ENCODE measurements at regions not wholly inside any gene's neighbourhood (a gene's known extent, or its start where the extent isn't known, plus 50 kb on each side); places are given as distances from the start of the nearest gene placed in this dataset.
"Not testable (repeated sequence)": the region's sequence is repeated elsewhere in the genome, so short reads cannot be mapped to it uniquely, and the experiment has no call there.

DNA sequence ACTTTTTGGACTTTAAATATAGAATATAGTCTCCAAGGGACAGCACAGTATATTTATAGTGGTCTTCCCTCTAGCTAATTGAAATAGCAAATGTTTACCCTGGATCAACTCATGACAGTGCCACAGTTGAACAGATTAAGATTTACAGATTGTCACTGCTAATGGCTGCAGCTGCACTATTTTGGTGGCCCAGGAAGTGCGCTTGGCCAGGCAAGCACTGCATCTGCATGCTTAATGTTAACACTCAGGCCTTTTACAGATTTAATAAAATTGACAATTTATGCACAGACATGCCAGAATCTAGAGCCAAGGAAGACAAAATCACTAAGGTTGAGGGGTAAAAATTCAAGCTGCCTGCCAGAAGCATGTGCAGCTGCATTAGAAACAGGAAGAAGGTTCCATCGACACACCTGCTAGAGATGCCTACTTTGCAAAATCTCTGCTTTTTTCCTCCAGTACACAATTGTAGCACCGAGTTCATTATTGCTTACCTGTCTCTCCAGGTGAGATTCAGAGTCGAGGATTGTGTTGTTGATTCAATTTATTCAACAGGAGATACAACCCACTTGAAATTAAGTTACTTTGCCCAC, 1042.3 kb upstream of the NRXN1 start:
- no peak for DNase-seq

DNA sequence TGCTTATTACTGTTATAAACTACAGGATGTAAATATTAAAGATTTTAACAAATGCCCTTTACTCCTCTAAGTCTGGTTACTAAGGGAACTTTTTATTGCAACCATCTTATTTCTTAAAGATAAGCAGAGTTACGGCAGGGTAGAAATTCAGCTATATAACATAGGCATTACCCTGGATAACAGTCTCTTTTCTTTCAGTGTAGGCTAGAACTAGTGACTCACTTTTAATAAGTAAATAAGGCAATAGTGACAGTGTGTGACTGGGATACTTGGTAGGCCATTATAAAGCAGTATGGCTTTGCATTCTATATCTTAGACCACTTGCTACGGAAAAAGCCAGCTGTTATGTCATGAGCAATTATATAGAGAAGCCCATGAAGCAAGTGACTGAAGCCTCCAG, 1041.0 kb upstream of the NRXN1 start:
- DNase-seq, result no peak

DNA sequence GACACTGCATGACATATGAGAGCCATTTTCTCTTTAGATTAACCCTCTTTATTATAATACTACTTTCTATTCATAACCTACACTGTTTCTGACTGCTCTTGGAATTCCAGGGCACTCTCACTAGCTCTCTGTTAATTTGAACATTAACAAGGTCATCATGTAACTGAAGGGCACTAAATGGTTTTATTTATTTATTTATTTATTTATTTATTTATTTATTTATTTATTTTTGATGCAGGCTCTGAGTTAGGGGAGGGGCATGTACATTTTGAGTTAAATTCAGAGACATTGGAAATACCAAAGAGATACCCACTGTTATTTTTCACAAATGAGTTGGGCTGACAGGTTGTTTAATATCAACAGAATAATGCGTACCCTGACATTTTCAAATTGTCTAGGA, 1038.7 kb upstream of the NRXN1 start:
- DNase-seq, result no peak

DNA sequence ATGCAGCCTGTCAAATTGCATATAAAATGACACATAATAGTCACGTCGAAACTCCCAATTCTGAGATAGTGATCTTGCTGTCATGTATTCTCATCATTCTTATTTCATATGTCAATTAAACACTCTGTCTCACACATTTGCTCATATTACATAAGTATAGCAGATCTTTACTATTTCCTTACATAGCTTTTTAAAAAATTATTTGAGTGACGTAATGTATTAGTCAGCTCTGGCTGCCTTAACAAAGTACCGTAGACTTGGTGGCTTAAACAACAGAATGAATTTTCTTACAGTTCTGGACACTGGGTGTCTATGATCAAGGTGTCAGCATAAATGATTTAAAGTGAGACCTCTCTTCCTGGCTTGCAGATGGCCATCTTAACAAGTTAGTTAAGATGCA, 1032.3 kb upstream of the NRXN1 start:
- DNase-seq, result no peak

DNA sequence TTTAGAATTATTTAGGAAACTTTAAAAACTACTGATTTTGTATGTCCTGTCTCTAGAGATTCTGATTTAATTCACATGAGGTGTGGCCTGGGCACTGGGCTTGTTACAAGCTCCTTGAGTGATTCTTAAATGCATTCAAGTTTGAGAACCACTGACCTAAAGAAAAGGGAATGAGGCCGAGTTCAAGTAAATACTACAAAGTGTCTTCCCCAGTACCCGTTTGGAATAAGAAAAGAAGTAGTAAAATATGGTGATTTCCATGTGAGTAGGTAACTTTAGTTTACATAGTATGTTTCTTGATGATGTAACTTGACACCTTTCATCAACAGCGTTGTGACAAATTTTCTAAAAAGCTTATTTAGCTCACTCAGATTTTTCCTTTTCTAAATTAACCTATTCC, 1022.9 kb upstream of the NRXN1 start:
- DNase-seq, result no peak

DNA sequence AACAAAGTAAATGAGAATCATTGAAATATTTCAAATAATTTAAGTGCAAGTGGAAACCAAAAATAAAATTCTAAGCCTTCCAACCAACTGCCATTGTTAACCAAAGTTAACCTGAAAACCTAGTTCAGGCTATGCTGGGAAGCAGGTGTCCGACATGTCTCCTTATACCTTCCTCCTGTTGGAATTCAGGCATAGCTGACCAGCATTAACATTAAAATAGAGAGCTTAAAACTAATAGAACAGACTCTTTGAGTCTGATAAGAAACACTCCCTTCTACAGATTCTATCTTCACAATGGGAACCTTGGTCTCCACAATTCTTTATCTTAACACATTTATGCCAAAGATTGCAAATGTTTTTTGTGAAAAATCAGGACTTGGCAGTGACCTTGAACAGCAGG, 1004.9 kb upstream of the NRXN1 start:
- DNase-seq, result no peak

DNA sequence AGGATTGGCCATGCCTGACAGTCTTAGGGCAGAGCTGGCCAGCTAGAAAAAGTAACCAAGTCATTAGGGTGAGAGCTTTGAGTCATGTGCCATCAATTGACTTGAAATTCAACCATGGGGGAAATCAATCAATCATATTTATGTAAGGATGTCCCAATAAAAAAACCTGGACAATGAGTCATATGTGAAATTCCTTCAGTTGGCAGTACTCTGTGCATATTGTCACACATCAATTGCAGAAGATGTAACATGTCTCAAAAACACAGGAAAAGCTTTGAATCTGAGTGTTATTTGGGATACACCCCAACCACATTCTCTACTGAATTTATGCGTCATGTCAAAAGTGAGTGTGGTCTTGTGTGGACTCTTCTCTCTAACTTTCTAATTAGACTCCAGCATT, 1004.1 kb upstream of the NRXN1 start:
- DNase-seq, result no peak

DNA sequence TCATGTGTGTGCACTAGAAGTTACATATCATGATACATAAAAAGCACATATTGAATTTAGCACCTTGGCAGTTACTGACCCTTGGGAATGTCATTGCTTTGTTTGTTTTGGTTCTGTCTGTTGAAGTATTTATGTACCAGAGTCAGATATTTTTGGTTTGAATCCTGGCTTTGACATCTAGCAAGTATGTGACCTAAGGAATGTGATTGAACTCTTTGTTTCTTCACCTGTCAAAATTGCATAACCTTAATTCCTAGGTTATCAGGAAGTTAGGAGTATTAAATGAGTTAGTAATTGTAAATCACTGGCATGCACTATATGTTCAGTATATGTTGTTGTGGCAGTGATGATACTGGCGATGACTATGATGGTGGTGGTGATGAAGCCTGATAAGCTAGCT, 1003.5 kb upstream of the NRXN1 start:
- DNase-seq, result no peak

DNA sequence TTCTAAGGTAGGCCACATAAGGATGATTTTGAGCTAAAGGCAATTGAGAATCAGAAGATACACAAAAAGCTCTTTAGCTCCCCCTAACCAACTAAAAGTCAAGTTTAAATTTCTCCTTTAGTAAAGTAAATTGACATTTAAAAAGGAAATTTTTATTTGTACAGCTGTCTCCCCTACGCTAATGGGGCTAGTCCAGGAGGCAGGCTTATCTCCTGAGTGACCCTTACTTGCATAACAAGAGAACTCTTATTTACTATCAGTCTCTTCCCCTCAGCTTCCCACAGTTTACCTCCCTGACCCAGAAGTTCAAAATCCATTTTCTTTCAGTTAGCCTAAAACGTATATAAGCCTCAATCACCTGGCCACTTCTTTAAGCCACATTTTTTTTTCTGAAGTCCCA, 1002.8 kb upstream of the NRXN1 start:
- DNase-seq, result no peak

DNA sequence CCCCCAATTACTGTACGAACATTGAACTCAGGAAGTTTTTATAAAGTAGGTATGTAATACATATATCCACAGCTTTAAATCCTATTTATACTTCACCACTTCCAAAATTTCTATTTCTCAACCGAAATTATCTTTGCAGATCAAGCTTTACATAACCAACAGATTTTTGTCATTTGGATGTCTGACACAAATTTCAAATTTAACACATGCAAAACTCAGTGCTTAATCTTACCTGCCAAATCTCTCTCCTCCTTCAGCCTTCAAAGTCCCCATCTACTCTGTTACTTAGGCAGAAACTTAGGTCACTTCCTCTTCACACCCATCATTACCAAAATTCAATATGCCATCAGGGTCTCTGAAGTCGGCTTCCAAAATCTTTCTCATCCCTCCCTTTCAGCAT, 990.1 kb upstream of the NRXN1 start:
- no peak for DNase-seq

DNA sequence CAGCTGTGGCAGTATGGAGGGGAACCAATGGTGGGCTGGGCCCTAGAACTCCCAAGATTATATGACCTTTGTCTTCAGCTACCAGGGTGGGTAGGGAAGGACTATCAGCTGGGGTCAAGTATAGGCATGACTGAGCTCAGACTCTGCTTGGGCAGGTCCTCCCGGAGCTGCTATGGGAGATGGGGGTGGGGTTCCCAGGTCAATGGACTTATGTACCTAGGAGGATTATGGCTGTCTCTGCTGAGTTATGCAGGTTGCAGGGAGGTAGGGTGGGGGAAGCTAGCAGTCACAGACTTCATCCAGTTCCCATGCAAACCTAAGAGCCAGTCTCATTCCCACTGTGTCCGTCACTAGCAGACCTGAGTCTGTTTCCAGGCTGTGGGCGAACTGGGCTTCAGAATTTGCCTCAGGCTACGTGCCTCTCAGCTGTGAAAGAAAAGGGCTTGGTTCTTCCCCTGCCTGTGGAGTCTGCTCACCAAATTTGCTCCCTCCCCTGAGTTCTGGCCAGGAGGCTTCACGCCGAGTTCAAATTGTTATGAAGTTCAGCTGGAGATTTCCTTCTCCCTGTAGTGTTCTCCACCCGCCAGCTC, 985.8 kb upstream of the NRXN1 start:
- no peak for DNase-seq

DNA sequence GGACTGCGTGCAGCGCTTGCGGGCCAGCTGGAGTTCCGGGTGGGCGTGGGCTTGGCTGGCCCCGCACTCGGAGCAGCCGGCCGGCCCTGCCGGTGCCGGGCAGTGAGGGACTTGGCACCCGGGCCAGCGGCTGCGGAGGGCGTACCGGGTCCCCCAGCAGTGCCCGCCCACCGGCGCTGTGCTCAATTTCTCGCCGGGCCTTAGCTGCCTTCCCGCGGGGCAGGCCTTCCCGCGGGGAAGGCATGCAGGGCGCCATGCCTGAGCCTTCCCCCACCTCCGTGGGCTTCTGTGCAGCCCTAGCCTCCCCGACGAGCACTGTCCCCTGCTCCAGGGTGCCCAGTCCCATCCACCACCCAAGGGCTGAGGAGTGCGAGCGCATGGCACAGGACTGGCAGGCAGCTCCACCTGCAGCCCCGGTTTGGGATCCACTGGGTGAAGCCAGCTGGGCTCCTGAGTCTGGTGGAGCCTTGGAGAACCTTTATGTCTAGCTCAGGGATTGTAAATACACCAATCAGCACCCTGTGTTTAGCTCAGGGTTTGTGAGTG, 975.0 kb upstream of the NRXN1 start:
- DNase-seq, result not testable (repeated sequence)

DNA sequence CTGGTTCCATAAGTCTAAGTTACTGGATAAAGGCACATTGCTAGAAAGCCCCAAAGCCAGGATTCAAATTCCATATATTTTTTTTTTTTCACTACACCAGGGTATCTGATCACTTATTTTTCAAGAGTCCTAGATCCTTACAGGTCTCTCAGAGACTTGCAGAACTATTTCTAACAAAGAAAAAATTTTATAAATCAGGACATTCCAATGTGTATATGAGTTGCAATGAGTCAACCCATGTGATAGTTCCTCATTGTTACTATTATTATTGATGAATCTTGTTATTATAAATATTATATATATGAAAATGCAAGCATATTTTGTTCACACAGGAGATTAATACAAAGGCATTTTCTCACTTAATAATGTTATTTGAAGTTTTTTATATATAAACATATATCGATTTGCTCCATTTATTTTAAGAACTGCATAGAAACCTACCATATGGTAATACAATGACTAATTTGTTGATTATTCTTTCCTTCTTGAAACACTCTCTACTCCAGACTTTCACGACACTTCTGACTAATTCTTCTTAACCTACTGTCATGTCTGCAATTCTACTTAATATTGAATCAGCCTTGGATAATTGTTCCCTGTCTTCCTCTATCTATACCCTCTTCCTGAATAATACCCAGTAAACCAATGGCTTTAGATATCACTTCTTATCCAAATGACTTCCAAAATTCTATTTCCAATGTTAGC, 968.4 kb upstream of the NRXN1 start:
- DNase-seq, result no peak

DNA sequence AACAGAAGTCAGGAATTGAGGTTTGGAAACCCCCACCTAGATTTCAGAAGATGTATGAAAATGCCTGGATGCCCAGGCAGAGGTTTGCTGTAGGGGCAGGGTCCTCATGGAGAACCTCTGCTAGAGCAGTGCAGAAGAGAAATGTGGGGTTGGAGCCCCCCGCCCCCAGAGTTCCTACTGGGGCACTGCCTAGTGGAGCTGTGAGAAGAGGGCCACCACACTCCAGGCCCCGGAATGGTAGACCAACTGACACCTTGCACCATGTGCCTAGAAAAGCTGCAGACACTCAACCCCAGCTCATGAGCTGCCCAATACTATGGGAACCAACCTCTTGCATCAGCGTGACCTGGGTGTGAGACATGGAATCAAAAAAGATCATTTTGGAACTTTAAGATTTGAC, 967.0 kb upstream of the NRXN1 start:
- no peak for DNase-seq

DNA sequence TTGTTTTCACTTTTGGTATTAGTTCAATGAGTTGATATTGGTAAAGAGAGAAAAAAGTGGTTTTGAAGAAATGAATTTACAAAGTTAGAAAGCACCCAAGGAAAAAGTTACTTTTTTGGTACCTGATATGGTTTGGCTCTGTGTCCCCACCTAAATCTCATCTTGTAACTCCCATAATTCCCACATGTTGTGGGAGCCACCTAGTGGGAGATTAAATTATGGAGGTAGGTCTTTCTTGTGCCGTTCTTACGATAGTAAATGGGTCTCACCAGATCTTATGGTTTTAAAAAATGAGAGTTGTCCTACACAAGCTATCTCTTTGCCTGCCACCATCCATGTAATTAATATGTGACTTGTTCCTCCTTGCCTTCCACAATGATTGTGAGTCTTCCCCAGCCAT, 965.6 kb upstream of the NRXN1 start:
- DNase-seq, result no peak

DNA sequence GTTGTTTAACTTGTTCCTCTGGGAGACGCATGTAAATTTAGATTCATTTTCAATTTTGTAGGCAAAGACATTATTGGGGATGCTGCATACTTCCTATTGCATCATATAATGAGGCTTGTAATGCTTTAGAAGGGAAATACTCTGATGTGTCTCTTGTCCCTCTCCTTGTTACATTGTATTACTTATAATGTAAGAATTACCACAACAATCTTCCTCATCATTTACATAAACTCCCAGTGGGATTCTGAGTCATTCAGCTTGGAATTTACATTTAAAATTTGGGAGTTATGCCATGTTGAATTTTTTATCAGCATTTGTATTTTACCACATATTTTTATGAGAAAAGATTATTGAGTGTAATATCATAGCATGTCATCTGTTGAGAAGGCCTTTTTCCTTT, 963.4 kb upstream of the NRXN1 start:
- no peak for DNase-seq

DNA sequence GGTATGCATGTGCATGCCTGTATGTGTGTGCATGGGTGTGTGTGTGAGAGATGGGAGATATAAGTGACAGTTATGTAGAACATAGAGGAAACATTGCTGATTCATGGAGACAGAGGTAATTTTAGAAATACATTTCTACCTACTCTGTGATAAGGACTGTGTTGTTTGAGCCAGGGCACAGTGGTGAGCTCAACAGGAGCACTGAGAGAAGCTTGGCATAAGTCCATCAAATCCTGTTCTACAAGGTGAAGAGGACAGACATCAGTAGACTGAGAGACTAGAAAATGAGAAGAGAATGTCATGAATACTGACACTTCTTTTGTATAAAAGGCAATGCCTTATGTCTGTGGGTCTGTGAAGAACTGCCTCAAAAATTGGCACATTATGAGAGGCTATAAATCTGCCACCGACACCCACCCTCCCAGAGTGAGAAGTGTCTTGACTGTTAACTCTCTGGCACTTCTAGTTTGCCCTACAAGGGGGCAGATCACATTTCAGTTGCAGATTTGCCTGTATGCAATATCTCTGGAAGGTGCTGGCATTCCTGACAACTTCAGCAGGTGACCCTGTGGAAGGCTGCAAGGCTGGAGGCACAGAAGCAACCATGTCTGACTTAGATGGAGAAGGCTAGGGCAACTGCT, 962.3 kb upstream of the NRXN1 start:
- no peak for DNase-seq

DNA sequence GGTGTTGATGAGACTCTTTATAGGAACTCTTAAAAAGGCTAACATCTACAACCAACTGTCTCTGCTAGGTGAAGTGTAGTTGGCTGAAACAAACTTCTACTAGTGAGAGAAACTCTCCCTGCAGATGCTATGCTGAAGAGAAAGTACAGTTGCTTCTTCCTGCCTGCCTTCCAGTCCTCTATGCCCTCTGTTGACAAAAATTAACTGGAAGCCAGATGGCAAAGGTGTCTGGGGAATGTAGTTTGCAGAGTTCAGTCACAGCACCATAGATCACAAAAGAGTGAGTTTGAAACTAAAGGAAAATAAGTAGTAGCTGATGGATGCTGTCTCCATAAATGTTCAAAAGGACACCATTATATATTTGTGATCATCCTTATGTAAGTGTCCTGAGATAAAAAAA, 958.8 kb upstream of the NRXN1 start:
- DNase-seq, result no peak

DNA sequence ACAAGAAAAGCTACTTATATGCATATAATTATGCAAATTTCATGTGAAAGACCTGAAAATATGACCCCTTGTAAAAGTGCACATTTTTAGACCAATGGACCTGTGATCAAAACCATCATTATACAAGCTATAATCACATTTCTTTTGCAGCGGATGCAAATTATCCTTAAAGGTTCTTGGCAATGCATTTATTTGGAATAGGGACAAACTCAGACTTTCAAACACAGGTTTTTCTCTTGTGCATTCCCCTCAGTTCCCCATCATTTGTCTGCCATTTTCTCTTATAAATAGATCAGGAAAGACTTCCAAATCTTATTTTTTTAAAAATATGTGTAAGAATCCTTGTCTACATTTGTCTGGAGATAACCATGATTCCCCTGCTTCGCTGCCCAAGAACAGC, 954.2 kb upstream of the NRXN1 start:
- no peak for DNase-seq

DNA sequence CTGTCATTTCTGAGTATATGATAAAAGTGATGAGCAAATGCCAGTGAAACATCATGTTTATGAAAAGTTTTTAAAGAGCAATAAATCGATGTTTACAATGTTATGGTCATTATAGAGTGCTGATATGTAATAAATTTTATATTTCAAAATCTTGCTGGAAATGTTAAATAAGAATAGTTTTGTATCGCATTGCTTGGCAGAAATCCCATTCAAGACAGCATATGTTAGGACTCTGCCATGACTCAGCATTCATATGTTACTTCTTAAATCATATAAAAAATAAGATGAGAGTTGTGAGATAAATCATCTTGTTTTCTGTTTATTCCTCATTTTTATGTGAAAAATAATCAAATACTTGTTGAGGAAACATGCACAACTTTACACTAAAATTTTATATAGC, 949.9 kb upstream of the NRXN1 start:
- DNase-seq, result no peak

DNA sequence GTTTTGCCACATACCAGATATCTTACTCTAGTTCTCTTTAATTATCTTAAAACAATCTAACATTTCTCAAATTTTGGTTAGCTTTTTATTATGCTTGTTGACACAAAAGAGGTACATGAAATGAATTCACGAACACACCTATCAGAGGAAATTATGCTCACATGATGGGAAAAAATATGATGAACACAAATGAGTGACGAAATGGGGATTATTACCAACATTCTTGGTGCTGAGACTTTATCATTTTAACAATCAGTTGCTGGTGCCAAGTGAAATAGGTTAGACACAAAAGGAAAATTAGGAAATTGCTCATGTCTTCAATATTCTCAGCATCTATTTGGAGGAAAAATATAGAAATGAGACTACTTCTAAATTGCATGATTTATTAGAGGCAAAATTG, 944.7 kb upstream of the NRXN1 start:
- DNase-seq, result no peak

DNA sequence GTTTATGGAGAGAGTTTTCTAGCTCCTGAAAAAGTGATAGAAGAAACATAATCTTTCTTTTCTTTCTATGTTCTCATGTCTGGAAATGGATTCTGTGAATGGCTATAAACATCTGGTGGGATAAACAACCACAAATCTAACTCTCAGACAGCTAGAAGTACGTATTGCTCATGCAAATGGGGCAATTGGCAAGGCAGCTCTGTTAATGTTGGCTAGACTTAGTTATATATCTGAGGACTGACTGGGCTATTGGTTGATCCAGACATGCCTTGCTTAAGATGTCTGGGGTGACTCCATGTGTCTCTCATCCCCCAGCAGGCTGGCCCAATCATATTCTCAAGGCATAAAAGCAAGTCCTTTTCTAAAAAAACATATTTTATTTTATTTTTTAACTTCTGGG, 939.2 kb upstream of the NRXN1 start:
- DNase-seq, result no peak

DNA sequence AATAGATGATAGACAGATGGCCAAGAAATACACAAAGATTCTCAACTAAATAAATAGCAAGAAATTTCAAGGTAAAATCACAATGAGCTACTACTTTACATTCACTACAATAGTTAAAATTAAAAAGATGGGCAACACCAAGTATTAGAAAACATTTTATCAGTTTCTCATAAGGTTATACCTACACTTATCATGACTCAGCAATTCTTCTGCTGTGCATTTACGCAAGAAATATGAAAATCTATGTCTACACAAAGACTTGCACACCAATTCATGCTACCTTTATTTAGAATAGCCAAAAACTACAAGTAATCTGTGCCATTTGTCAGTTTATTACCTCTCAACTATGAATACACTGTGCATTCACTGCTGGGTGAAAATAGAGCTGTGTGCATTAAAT, 937.4 kb upstream of the NRXN1 start:
- no peak for DNase-seq

DNA sequence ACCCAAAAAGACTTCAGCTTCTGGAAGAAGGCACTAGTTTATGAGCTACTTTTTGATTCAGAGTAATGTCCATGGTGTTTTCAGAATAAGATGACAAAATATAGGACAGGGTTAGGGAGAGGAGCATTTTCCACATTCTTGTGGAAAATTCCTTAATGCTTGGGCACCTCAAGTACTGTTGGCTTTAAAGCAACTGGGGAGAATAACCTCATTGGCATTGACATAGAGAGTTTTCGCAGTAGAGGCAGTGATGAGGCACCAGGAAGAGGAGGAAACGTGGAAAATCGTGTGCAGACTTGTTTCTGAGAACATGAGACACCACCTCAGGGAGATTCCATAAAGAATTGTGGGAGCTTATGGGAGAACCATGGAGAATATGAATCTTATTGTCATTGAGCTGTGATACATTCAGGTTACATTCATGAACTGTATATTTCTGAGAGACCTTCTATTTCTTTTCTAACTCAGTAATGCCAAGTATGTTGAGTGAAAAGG, 929.0 kb upstream of the NRXN1 start:
- DNase-seq, result no peak

All from NK-92 treated with Interleukin-12 subunit alpha and Interleukin-12 subunit beta, amount 100 ng/mL, for 24 hours (cell line).